Activated CD4-positive, alpha-beta T cell treated with anti-CD3 and anti-CD28 coated beads, Interleukin-2, Interleukin-6, amounts not matched to agents 100 ng/mL and 50 ng/mL, durations not matched to agents 16 hours and 8 hours (primary cell): ENCODE measurements at regions not wholly inside any gene's neighbourhood (a gene's known extent, or its start where the extent isn't known, plus 50 kb on each side); places are given as distances from the start of the nearest gene placed in this dataset.

Experiments
- DNase-seq: peaks from one replicate; pipeline ENCODE4 v3.0.0-alpha.2; 2020

- DNase-seq: no peak
These were observed 222.9 kb upstream of the RIOK2 start for GRCh38 chr5:97405941-97406340.

- DNase-seq: no peak
These were observed 224.1 kb upstream of the RIOK2 start for GRCh38 chr5:97406946-97407676.

- no peak for DNase-seq
These were observed 225.3 kb upstream of the RIOK2 start for GRCh38 chr5:97408331-97408730.

GRCh38 chr5:97412959-97413358 is 229.9 kb upstream of the RIOK2 start:
- DNase-seq: no peak

GRCh38 chr5:97417986-97418385 is 234.9 kb upstream of the RIOK2 start:
- no peak for DNase-seq

GRCh38 chr5:97418462-97418861 is 235.4 kb upstream of the RIOK2 start:
- DNase-seq: no peak

GRCh38 chr5:97420646-97421045 is 237.6 kb upstream of the RIOK2 start:
- no peak for DNase-seq

GRCh38 chr5:97422678-97423077 is 239.6 kb upstream of the RIOK2 start:
- DNase-seq: no peak

GRCh38 chr5:97425511-97425910 is 242.5 kb upstream of the RIOK2 start:
- no peak for DNase-seq

- DNase-seq: no peak
These were observed 244.2 kb upstream of the RIOK2 start for GRCh38 chr5:97427235-97427634.

- no peak for DNase-seq
These were observed 251.0 kb upstream of the RIOK2 start for GRCh38 chr5:97434021-97434420.

- DNase-seq: no peak
These were observed 253.4 kb upstream of the RIOK2 start for GRCh38 chr5:97436405-97436804.

GRCh38 chr5:97443740-97444139 is 260.7 kb upstream of the RIOK2 start:
- no peak for DNase-seq

GRCh38 chr5:97449172-97449571 is 266.1 kb upstream of the RIOK2 start:
- DNase-seq: no peak

- DNase-seq: no peak
These were observed 269.6 kb upstream of the RIOK2 start for GRCh38 chr5:97452646-97453045.

- DNase-seq: no peak
These were observed 270.2 kb upstream of the RIOK2 start for GRCh38 chr5:97453263-97453662.

- DNase-seq: no peak
These were observed 271.0 kb upstream of the RIOK2 start for GRCh38 chr5:97454015-97454414.

- DNase-seq: no peak
These were observed 272.9 kb upstream of the RIOK2 start for GRCh38 chr5:97455996-97456395.

- DNase-seq: no peak
These were observed 275.8 kb upstream of the RIOK2 start for GRCh38 chr5:97458851-97459250.

- no peak for DNase-seq
These were observed 288.9 kb upstream of the RIOK2 start for GRCh38 chr5:97471951-97472350.

- DNase-seq: no peak
These were observed 292.8 kb upstream of the RIOK2 start for GRCh38 chr5:97475847-97476246.

- DNase-seq: no peak
These were observed 293.9 kb upstream of the RIOK2 start for GRCh38 chr5:97476852-97477534.

- DNase-seq: no peak
These were observed 295.4 kb upstream of the RIOK2 start for GRCh38 chr5:97478483-97478882.

GRCh38 chr5:97480313-97480712 is 297.3 kb upstream of the RIOK2 start:
- DNase-seq: no peak
